Iris pigment epithelial cell (primary cell): ENCODE measurements at regions not wholly inside any gene's neighbourhood (a gene's known extent, or its start where the extent isn't known, plus 50 kb on each side); places are given as distances from the start of the nearest gene placed in this dataset.

Experiments used
- DNase-seq: peaks from one replicate; pipeline ENCODE4 v3.0.0-alpha.2; 2011; ENCODE audit warnings: low read depth

- no peak for DNase-seq
These were observed 761.0 kb upstream of the CXADR start for GRCh38 chr21:16751695-16752474.

- no peak for DNase-seq
These were observed 760.4 kb upstream of the CXADR start for GRCh38 chr21:16752475-16752857.

- no peak for DNase-seq
These were observed 757.8 kb upstream of the CXADR start for GRCh38 chr21:16755061-16755460.

GRCh38 chr21:16767201-16767600 is 745.6 kb upstream of the CXADR start:
- DNase-seq, result no peak

GRCh38 chr21:16768096-16768495 is 744.7 kb upstream of the CXADR start:
- no peak for DNase-seq

- DNase-seq, result no peak
These were observed 742.6 kb upstream of the CXADR start for GRCh38 chr21:16770266-16770665.

GRCh38 chr21:16773206-16773605 is 739.6 kb upstream of the CXADR start:
- DNase-seq, result peak; percentile 60

GRCh38 chr21:16775076-16775475 is 737.8 kb upstream of the CXADR start:
- no peak for DNase-seq

- no peak for DNase-seq
These were observed 735.7 kb upstream of the CXADR start for GRCh38 chr21:16777041-16777720.

- DNase-seq, result no peak
These were observed 724.3 kb upstream of the CXADR start for GRCh38 chr21:16788584-16788983.

GRCh38 chr21:16789636-16790035 is 723.2 kb upstream of the CXADR start:
- no peak for DNase-seq

GRCh38 chr21:16792101-16792500 is 720.7 kb upstream of the CXADR start:
- no peak for DNase-seq

GRCh38 chr21:16794950-16795349 is 717.9 kb upstream of the CXADR start:
- peak; percentile 98 for DNase-seq

- DNase-seq, result no peak
These were observed 716.1 kb upstream of the CXADR start for GRCh38 chr21:16796776-16797175.

- DNase-seq, result no peak
These were observed 715.3 kb upstream of the CXADR start for GRCh38 chr21:16797540-16797939.

GRCh38 chr21:16797966-16798365 is 714.9 kb upstream of the CXADR start:
- peak; percentile 30 for DNase-seq

- DNase-seq, result peak; percentile 12
These were observed 712.1 kb upstream of the CXADR start for GRCh38 chr21:16800536-16801275.

GRCh38 chr21:16811011-16811410 is 701.8 kb upstream of the CXADR start:
- no peak for DNase-seq

- no peak for DNase-seq
These were observed 700.9 kb upstream of the CXADR start for GRCh38 chr21:16811970-16812369.

GRCh38 chr21:16815243-16815642 is 697.6 kb upstream of the CXADR start:
- DNase-seq, result no peak

- peak; percentile 45 for DNase-seq
These were observed 691.3 kb upstream of the CXADR start for GRCh38 chr21:16821588-16821987.

- DNase-seq, result no peak
These were observed 683.3 kb upstream of the CXADR start for GRCh38 chr21:16829532-16829931.

GRCh38 chr21:16832791-16833190 is 680.1 kb upstream of the CXADR start:
- no peak for DNase-seq
